Uterus (tissue), 2 donors: ENCODE measurements at regions not wholly inside any gene's neighbourhood (a gene's known extent, or its start where the extent isn't known, plus 50 kb on each side); places are given as distances from the start of the nearest gene placed in this dataset.
"Not testable (repeated sequence)": the region's sequence is repeated elsewhere in the genome, so short reads cannot be mapped to it uniquely, and the experiment has no call there.

Experiments
- CTCF ChIP-seq, 4 experiments: fragments of 200-600 bp in 2 of 4; fragments of 450-650 bp in 2 of 4; sonication (generic) in 2 of 4; IDR thresholded peaks; one replicate each; pipeline ENCODE4 v1.5.1; 2016 to 2019; ENCODE audit warnings: antibody characterized with exemption in 4 of 4, mild to moderate bottlenecking in 2 of 4, moderate library complexity in 1 of 4
- POLR2A ChIP-seq, 2 donors: fragments of 450-650 bp; IDR thresholded peaks; one replicate each; pipeline ENCODE4 v1.6.1; 2016; ENCODE audit warnings: antibody characterized with exemption in 2 of 2, mild to moderate bottlenecking in 1 of 2, moderate library complexity in 1 of 2

GRCh38 chr17:64724246-64724645 is 62.1 kb upstream of the SMURF2 start:
- not testable (repeated sequence) for TF ChIP-seq CTCF, POLR2A (IDR thresholded peaks at IDR 0.05)
